GM13976 (cell line): ENCODE measurements at regions not wholly inside any gene's neighbourhood (a gene's known extent, or its start where the extent isn't known, plus 50 kb on each side); places are given as distances from the start of the nearest gene placed in this dataset.

Experiments used
- DNase-seq: peaks from one replicate; pipeline ENCODE4 v3.0.0; 2012; ENCODE audit warnings: low spot score
- CTCF ChIP-seq: IDR thresholded peaks from 2 replicates; pipeline ENCODE4 v1.5.1; 2012; ENCODE audit warnings: borderline replicate concordance, mild to moderate bottlenecking; ENCODE audit not compliant: insufficient read depth; ENCODE audit errors: extremely low read depth, missing control alignments, control extremely low read depth
- in situ Hi-C: fragments of 300-500 bp; cut with MboI; formaldehyde crosslinking; loops from one replicate; pipeline ENCODE4 v1.12.0; 2022; ENCODE audit warnings: low sequenced_read_pairs, mixed read lengths, inconsistent platforms; ENCODE audit not compliant: unreplicated experiment

- no peak for DNase-seq
- TF ChIP-seq CTCF, result no peak
- in situ Hi-C loops, result no loop called here
These were observed 321.9 kb upstream of the ZNF507 start for GRCh38 chr19:32023564-32023832.

- in situ Hi-C loops, result no loop called here
- no peak for DNase-seq
- no peak for TF ChIP-seq CTCF
These were observed 316.2 kb upstream of the ZNF507 start for GRCh38 chr19:32029235-32029634.

GRCh38 chr19:32032561-32032960 lies 312.8 kb upstream of the ZNF507 start:
- TF ChIP-seq CTCF, result no peak
- DNase-seq, result no peak
- in situ Hi-C loops, result no loop called here

- DNase-seq, result no peak
- no peak for TF ChIP-seq CTCF
- in situ Hi-C loops, result no loop called here
These were observed 309.8 kb upstream of the ZNF507 start for GRCh38 chr19:32035626-32036025.

- TF ChIP-seq CTCF, result no peak
- no peak for DNase-seq
- in situ Hi-C loops, result no loop called here
These were observed 307.1 kb upstream of the ZNF507 start for GRCh38 chr19:32038021-32038920.

- no peak for DNase-seq
- TF ChIP-seq CTCF, result no peak
- in situ Hi-C loops, result no loop called here
These were observed 306.4 kb upstream of the ZNF507 start for GRCh38 chr19:32038961-32039360.
